Activated naive CD4-positive, alpha-beta T cell treated with anti-CD3 and anti-CD28 coated beads, Interleukin-2, amount 50 U/mL, for 24 hours (primary cell): ENCODE measurements at regions not wholly inside any gene's neighbourhood (a gene's known extent, or its start where the extent isn't known, plus 50 kb on each side); places are given as distances from the start of the nearest gene placed in this dataset.
"Not testable (repeated sequence)": the region's sequence is repeated elsewhere in the genome, so short reads cannot be mapped to it uniquely, and the experiment has no call there.

ENCODE experiments used
- H3K27ac Mint-ChIP-seq: one replicate; pipeline ENCODE4 v1.8.0; 2021; ENCODE audit warnings: mild to moderate bottlenecking, mixed read lengths
- H3K27me3 Mint-ChIP-seq: one replicate; pipeline ENCODE4 v1.8.0; 2021; ENCODE audit warnings: mixed read lengths
- H3K36me3 Mint-ChIP-seq: one replicate; pipeline ENCODE4 v1.8.0; 2021; ENCODE audit warnings: mixed read lengths
- H3K4me1 Mint-ChIP-seq: one replicate; pipeline ENCODE4 v1.8.0; 2021; ENCODE audit warnings: mixed read lengths
- H3K4me3 Mint-ChIP-seq: one replicate; pipeline ENCODE4 v1.8.0; 2021; ENCODE audit warnings: mild to moderate bottlenecking, mixed read lengths
- H3K9me3 Mint-ChIP-seq: one replicate; pipeline ENCODE4 v1.8.0; 2021; ENCODE audit warnings: mixed read lengths

- Mint-ChIP-seq H3K4me3 (no peak overlapping the region), H3K4me1 (no peaks in the 10 kb centered on the region), H3K36me3 (no peaks in the 10 kb centered on the region), H3K27ac (no peak overlapping the region), H3K9me3 (no peaks in the 10 kb centered on the region), H3K27me3 (no peaks in the 10 kb centered on the region)
Observed at GRCh38 chr21:32868631-32869454, 97.3 kb upstream of the PAXBP1 start.

- Mint-ChIP-seq H3K9me3 (no peaks in the 10 kb centered on the region), H3K36me3 (no peaks in the 10 kb centered on the region), H3K27me3 (no peaks in the 10 kb centered on the region), H3K27ac (no peak overlapping the region), H3K4me1 (no peaks in the 10 kb centered on the region), H3K4me3 (no peak overlapping the region)
Observed at GRCh38 chr21:32869459-32869858, 97.9 kb upstream of the PAXBP1 start.

DNA sequence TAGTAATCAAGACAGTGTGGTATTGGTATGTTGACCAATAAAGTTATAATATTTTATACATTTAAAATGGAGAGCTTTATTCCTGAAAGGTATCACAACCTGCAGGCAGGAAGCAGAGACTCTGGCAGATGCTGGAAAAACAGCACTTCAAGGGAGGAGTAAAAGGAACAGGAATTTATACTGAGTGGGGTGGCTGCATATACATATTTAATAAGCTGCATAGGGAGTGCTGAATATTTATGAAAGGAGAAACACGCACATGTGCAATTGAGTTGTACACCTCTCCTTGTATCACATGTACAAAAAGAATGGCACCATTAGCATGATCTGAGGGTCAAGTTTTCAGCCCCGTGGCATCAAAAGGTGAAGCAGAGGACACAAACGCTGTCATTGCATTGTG, 104.9 kb upstream of the PAXBP1 start:
- Mint-ChIP-seq H3K27ac (no peak overlapping the region), H3K27me3 (peaks cover 2% of the 10 kb centered on the region), H3K36me3 (peaks cover 2% of the 10 kb centered on the region), H3K4me3 (no peak overlapping the region), H3K9me3 (peaks cover 4% of the 10 kb centered on the region), H3K4me1 (no peaks in the 10 kb centered on the region)

GRCh38 chr21:32877888-32878287, 106.3 kb upstream of the PAXBP1 start:
- not testable (repeated sequence) for H3K9me3 Mint-ChIP-seq, H3K4me3 Mint-ChIP-seq, H3K4me1 Mint-ChIP-seq, H3K36me3 Mint-ChIP-seq, H3K27ac Mint-ChIP-seq, H3K27me3 Mint-ChIP-seq

GRCh38 chr21:32878661-32879060, 107.1 kb upstream of the PAXBP1 start:
- Mint-ChIP-seq H3K36me3 (peaks cover 2% of the 10 kb centered on the region), H3K4me3 (no peak overlapping the region), H3K27me3 (peaks cover 2% of the 10 kb centered on the region), H3K27ac (no peak overlapping the region), H3K4me1 (no peaks in the 10 kb centered on the region), H3K9me3 (peaks cover 4% of the 10 kb centered on the region)

GRCh38 chr21:32881458-32881857, 109.9 kb upstream of the PAXBP1 start:
- Mint-ChIP-seq H3K4me3 (no peak overlapping the region), H3K4me1 (peaks cover 9% of the 10 kb centered on the region), H3K36me3 (no peaks in the 10 kb centered on the region), H3K27ac (no peak overlapping the region), H3K9me3 (no peaks in the 10 kb centered on the region), H3K27me3 (no peaks in the 10 kb centered on the region)

DNA sequence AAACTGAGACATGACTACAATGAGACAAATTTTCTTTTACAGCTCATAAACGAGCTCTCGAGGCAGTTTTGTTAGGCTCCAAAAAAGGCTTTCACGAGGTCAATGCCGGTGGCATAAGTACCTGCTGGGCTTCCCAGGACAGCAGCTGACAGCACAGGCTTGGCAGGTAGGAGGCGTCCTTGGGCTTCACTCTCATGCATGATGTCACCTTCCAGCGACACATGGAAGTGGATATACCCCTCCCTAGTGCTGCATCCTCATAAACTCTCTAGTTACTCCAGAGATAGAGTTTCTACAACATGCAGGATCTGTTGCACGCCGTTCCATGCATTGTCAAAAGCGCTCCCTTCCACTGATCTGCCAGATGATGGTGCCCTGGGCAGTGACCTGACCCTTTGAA, 112.5 kb upstream of the PAXBP1 start:
- H3K9me3 Mint-ChIP-seq: no peaks in the 10 kb centered on the region
- H3K27me3 Mint-ChIP-seq: no peaks in the 10 kb centered on the region
- no peak overlapping the region for H3K4me3 Mint-ChIP-seq
- peaks cover 16% of the 10 kb centered on the region for H3K4me1 Mint-ChIP-seq
- no peak overlapping the region for H3K27ac Mint-ChIP-seq
- H3K36me3 Mint-ChIP-seq: no peaks in the 10 kb centered on the region

GRCh38 chr21:32886339-32886738, 114.8 kb upstream of the PAXBP1 start:
- Mint-ChIP-seq H3K27me3 (no peaks in the 10 kb centered on the region), H3K4me1 (peaks cover 16% of the 10 kb centered on the region), H3K9me3 (no peaks in the 10 kb centered on the region), H3K4me3 (peak overlapping the region; percentile 77), H3K27ac (peak overlapping the region; percentile 43), H3K36me3 (no peaks in the 10 kb centered on the region)

GRCh38 chr21:32887026-32887425, 115.5 kb upstream of the PAXBP1 start:
- Mint-ChIP-seq H3K27me3 (no peaks in the 10 kb centered on the region), H3K9me3 (no peaks in the 10 kb centered on the region), H3K4me3 (no peak overlapping the region), H3K4me1 (peaks cover 16% of the 10 kb centered on the region), H3K36me3 (no peaks in the 10 kb centered on the region), H3K27ac (no peak overlapping the region)

GRCh38 chr21:32888971-32889370, 117.4 kb upstream of the PAXBP1 start:
- Mint-ChIP-seq H3K27ac (no peak overlapping the region), H3K4me3 (no peak overlapping the region), H3K27me3 (no peaks in the 10 kb centered on the region), H3K4me1 (peaks cover 16% of the 10 kb centered on the region), H3K36me3 (no peaks in the 10 kb centered on the region), H3K9me3 (no peaks in the 10 kb centered on the region)

DNA sequence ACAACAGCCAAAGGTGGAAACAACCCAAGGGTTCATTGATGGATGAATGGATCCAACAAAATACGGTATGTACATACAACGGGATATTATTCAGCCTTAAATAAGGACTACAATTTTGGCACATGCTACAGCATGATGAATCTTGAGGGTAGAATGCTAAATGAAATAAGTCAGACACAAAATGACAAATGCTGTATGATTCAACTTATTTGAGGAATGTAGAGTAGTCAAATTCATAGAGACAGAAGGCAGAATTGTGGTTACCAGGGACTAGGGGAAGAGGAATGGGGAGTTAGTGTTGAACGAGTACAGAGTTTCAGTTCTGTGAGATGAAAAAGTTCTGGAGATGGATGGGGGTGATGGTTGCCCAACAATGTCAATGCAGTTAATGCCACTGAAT, 118.0 kb upstream of the PAXBP1 start:
- Mint-ChIP-seq H3K9me3 (no peaks in the 10 kb centered on the region), H3K36me3 (no peaks in the 10 kb centered on the region), H3K4me1 (peaks cover 16% of the 10 kb centered on the region), H3K4me3 (no peak overlapping the region), H3K27me3 (no peaks in the 10 kb centered on the region), H3K27ac (no peak overlapping the region)

DNA sequence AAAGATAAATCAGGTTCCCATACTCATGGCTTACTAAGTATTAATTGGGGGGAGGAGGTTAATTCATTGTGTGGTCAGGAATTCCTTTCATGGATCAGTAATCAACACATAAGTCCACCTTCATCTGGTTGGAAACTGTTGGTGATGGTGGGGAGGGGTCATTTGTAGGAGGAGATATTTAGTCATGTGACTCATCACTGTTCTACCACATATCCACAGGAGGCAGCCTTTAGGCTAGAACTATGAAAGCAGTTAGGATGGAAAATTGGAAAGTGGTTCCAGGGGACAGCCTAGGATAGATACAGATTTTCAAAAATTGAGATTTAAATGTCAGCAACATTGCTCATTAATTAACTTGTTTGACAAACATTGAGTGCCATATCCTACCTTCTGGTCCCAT, 122.8 kb upstream of the PAXBP1 start:
- H3K4me3 Mint-ChIP-seq: no peak overlapping the region
- H3K27ac Mint-ChIP-seq: no peak overlapping the region
- peaks cover 2% of the 10 kb centered on the region for H3K27me3 Mint-ChIP-seq
- H3K36me3 Mint-ChIP-seq: peaks cover 2% of the 10 kb centered on the region
- no peaks in the 10 kb centered on the region for H3K4me1 Mint-ChIP-seq
- H3K9me3 Mint-ChIP-seq: no peaks in the 10 kb centered on the region

DNA sequence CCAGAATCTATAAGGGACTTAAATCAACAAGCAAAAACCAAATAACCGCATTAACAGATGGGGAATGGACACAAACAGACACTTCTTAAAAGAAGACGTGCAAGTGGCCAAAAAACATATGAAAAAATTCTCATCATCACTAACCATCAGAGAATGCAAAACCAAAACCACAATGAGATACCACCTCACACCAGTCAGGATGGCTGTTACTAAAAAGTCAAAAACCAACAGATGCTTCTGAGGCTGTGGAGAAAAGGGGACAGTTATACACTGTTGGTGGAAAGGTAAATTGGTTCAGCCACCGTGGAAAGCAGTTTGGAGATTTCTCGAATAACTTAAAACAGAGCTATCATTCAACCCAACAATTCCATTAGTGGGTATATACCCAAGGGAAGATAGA, 124.9 kb upstream of the OLIG2 start:
- H3K4me3 Mint-ChIP-seq: no peak overlapping the region
- H3K27ac Mint-ChIP-seq: no peak overlapping the region
- peaks cover 2% of the 10 kb centered on the region for H3K27me3 Mint-ChIP-seq
- no peaks in the 10 kb centered on the region for H3K36me3 Mint-ChIP-seq
- no peaks in the 10 kb centered on the region for H3K4me1 Mint-ChIP-seq
- no peaks in the 10 kb centered on the region for H3K9me3 Mint-ChIP-seq

- Mint-ChIP-seq H3K27ac (no peak overlapping the region), H3K9me3 (no peaks in the 10 kb centered on the region), H3K27me3 (peaks cover 2% of the 10 kb centered on the region)
Observed at GRCh38 chr21:32907521-32907920, 118.2 kb upstream of the OLIG2 start.

GRCh38 chr21:32908534-32908933, 117.2 kb upstream of the OLIG2 start:
- Mint-ChIP-seq H3K4me3 (no peak overlapping the region), H3K27me3 (no peaks in the 10 kb centered on the region), H3K9me3 (no peaks in the 10 kb centered on the region), H3K36me3 (no peaks in the 10 kb centered on the region), H3K4me1 (peaks cover 2% of the 10 kb centered on the region), H3K27ac (no peak overlapping the region)

More at GRCh38 chr21:32907521-32907920, 118.2 kb upstream of the OLIG2 start:
- no peak overlapping the region for H3K4me3 Mint-ChIP-seq
- no peaks in the 10 kb centered on the region for H3K36me3 Mint-ChIP-seq
- no peaks in the 10 kb centered on the region for H3K4me1 Mint-ChIP-seq

- Mint-ChIP-seq H3K4me3 (no peak overlapping the region), H3K27ac (no peak overlapping the region), H3K27me3 (no peaks in the 10 kb centered on the region), H3K4me1 (peaks cover 11% of the 10 kb centered on the region), H3K36me3 (no peaks in the 10 kb centered on the region), H3K9me3 (no peaks in the 10 kb centered on the region)
Observed at GRCh38 chr21:32909393-32909792, 116.3 kb upstream of the OLIG2 start.
